Upper lobe of left lung (tissue), 4 donors: ENCODE measurements at regions not wholly inside any gene's neighbourhood (a gene's known extent, or its start where the extent isn't known, plus 50 kb on each side); places are given as distances from the start of the nearest gene placed in this dataset.
"Not testable (repeated sequence)": the region's sequence is repeated elsewhere in the genome, so short reads cannot be mapped to it uniquely, and the experiment has no call there.

Source experiments
- POLR2A ChIP-seq, 4 donors: fragments of 450-650 bp; IDR thresholded peaks; one replicate each; pipeline ENCODE4 v1.5.1; 2016 to 2017; ENCODE audit warnings: antibody characterized with exemption in 4 of 4, mild to moderate bottlenecking in 2 of 4
- POLR2AphosphoS5 ChIP-seq, 2 donors: sonication (generic); formaldehyde crosslinking; IDR thresholded peaks; one replicate each; pipeline ENCODE4 v1.5.1; 2017; ENCODE audit warnings: antibody characterized with exemption in 2 of 2
- TF ChIP-seq, protein P1 (sequence below), 6 experiments: fragments of 450-650 bp in 4 of 6; fragments of 200-600 bp in 2 of 6; sonication (generic) in 2 of 6; IDR thresholded peaks; one replicate each; pipeline ENCODE4 v1.5.1; 2016 to 2019; ENCODE audit warnings: antibody characterized with exemption in 6 of 6

DNA sequence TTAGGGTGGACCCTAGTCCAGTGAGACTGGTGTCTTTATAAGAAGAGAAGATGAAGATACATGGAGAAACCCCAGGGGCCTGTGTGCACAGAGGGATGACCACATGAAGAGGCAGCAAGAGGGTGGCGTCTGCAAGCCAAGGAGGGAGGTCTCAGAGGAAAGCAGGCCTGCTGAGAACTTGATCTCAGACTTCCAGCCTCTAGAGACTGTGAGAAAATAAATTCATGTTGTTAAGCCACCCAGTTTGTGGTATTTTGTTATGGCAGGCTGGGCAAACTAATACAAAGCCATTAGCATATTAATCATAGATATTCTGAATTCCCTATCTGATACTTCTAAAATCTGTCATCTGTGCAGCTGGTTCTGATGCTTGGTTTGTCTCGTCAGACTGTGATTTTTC is 4523.8 kb upstream of the TPTE start:
- TF ChIP-seq, protein P1, sequence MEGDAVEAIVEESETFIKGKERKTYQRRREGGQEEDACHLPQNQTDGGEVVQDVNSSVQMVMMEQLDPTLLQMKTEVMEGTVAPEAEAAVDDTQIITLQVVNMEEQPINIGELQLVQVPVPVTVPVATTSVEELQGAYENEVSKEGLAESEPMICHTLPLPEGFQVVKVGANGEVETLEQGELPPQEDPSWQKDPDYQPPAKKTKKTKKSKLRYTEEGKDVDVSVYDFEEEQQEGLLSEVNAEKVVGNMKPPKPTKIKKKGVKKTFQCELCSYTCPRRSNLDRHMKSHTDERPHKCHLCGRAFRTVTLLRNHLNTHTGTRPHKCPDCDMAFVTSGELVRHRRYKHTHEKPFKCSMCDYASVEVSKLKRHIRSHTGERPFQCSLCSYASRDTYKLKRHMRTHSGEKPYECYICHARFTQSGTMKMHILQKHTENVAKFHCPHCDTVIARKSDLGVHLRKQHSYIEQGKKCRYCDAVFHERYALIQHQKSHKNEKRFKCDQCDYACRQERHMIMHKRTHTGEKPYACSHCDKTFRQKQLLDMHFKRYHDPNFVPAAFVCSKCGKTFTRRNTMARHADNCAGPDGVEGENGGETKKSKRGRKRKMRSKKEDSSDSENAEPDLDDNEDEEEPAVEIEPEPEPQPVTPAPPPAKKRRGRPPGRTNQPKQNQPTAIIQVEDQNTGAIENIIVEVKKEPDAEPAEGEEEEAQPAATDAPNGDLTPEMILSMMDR (IDR thresholded peaks at IDR 0.05): not testable (repeated sequence)
- TF ChIP-seq POLR2A, POLR2AphosphoS5 (IDR thresholded peaks at IDR 0.05): not testable (repeated sequence)
